COLO668 (cell line): ENCODE measurements at regions not wholly inside any gene's neighbourhood (a gene's known extent, or its start where the extent isn't known, plus 50 kb on each side); places are given as distances from the start of the nearest gene placed in this dataset.
"Not testable (repeated sequence)": the region's sequence is repeated elsewhere in the genome, so short reads cannot be mapped to it uniquely, and the experiment has no call there.

Experiments used
- DNase-seq: peaks from one replicate; lab custom pipeline; 2025; ENCODE audit not compliant: unreplicated experiment; lab: John Stamatoyannopoulos, UW

GRCh38 chr13:86569119-86569518, 769.9 kb upstream of the SLITRK6 start:
- DNase-seq = no peak

GRCh38 chr13:86569974-86570373, 770.8 kb upstream of the SLITRK6 start:
- no peak for DNase-seq

GRCh38 chr13:86572115-86572514, 772.9 kb upstream of the SLITRK6 start:
- DNase-seq = no peak

- DNase-seq = no peak
Observed at GRCh38 chr13:86579662-86580061, 780.4 kb upstream of the SLITRK6 start.

GRCh38 chr13:86581706-86582105, 782.5 kb upstream of the SLITRK6 start:
- no peak for DNase-seq

- no peak for DNase-seq
Observed at GRCh38 chr13:86584301-86584700, 785.1 kb upstream of the SLITRK6 start.

- no peak for DNase-seq
Observed at GRCh38 chr13:86585835-86586234, 786.6 kb upstream of the SLITRK6 start.

- no peak for DNase-seq
Observed at GRCh38 chr13:86591862-86592261, 792.6 kb upstream of the SLITRK6 start.

GRCh38 chr13:86601351-86601750, 802.1 kb upstream of the SLITRK6 start:
- no peak for DNase-seq

- no peak for DNase-seq
Observed at GRCh38 chr13:86606264-86606663, 807.0 kb upstream of the SLITRK6 start.

- no peak for DNase-seq
Observed at GRCh38 chr13:86608701-86609100, 809.5 kb upstream of the SLITRK6 start.

GRCh38 chr13:86633346-86633745, 834.1 kb upstream of the SLITRK6 start:
- no peak for DNase-seq

GRCh38 chr13:86651171-86651570, 852.0 kb upstream of the SLITRK6 start:
- not testable (repeated sequence) for DNase-seq

GRCh38 chr13:86653009-86653408, 853.8 kb upstream of the SLITRK6 start:
- no peak for DNase-seq

- no peak for DNase-seq
Observed at GRCh38 chr13:86655561-86655960, 856.3 kb upstream of the SLITRK6 start.

- no peak for DNase-seq
Observed at GRCh38 chr13:86660090-86660489, 860.9 kb upstream of the SLITRK6 start.

GRCh38 chr13:86665842-86666241, 866.6 kb upstream of the SLITRK6 start:
- no peak for DNase-seq

- DNase-seq = no peak
Observed at GRCh38 chr13:86673931-86674431, 874.8 kb upstream of the SLITRK6 start.

- DNase-seq = no peak
Observed at GRCh38 chr13:86681223-86681622, 882.0 kb upstream of the SLITRK6 start.

- no peak for DNase-seq
Observed at GRCh38 chr13:86684402-86684801, 885.2 kb upstream of the SLITRK6 start.

- DNase-seq = no peak
Observed at GRCh38 chr13:86689911-86690310, 890.7 kb upstream of the SLITRK6 start.

GRCh38 chr13:86692291-86692690, 893.1 kb upstream of the SLITRK6 start:
- DNase-seq = no peak

GRCh38 chr13:86710013-86710412, 910.8 kb upstream of the SLITRK6 start:
- DNase-seq = no peak

- DNase-seq = no peak
Observed at GRCh38 chr13:86710896-86711295, 911.7 kb upstream of the SLITRK6 start.
